GM23338 (cell line): ENCODE measurements at regions not wholly inside any gene's neighbourhood (a gene's known extent, or its start where the extent isn't known, plus 50 kb on each side); places are given as distances from the start of the nearest gene placed in this dataset.

Source experiments
- CREB1 ChIP-seq: fragments of 250-450 bp; sonication (Bioruptor Pico); IDR thresholded peaks from 2 replicates; pipeline ENCODE4 v1.5.0; 2020; ENCODE audit warnings: low read depth, mild to moderate bottlenecking, moderate library complexity
- EZH2 ChIP-seq: fragments of 200-600 bp; sonication (generic); IDR thresholded peaks from one replicate; pipeline ENCODE4 v1.8.0; 2017; ENCODE audit warnings: antibody characterized with exemption, mild to moderate bottlenecking, low read depth; ENCODE audit not compliant: unreplicated experiment
- POLR2AphosphoS5 ChIP-seq: IDR thresholded peaks from 2 replicates; pipeline ENCODE4 v1.6.1; 2016; ENCODE audit warnings: antibody characterized with exemption, low read depth
- TF ChIP-seq, protein P1 (sequence below), 2 experiments: fragments of 200-600 bp in 1 of 2; sonication (generic) in 1 of 2; conservative IDR thresholded peaks; 2 replicates each; pipeline versions ENCODE4 v1.5.1 to v1.6.1; 2016 to 2017; ENCODE audit warnings: antibody characterized with exemption in 2 of 2, low read depth in 2 of 2, mild to moderate bottlenecking in 2 of 2, moderate library complexity in 1 of 2
- TF ChIP-seq, protein P2 (sequence below): IDR thresholded peaks from one replicate; pipeline ENCODE4 v1.6.1; 2018; ENCODE audit warnings: antibody characterized with exemption; ENCODE audit not compliant: unreplicated experiment

GRCh38 chr2:194015751-194016150 lies 1641.3 kb upstream of the SLC39A10 start:
- TF ChIP-seq, protein P1, sequence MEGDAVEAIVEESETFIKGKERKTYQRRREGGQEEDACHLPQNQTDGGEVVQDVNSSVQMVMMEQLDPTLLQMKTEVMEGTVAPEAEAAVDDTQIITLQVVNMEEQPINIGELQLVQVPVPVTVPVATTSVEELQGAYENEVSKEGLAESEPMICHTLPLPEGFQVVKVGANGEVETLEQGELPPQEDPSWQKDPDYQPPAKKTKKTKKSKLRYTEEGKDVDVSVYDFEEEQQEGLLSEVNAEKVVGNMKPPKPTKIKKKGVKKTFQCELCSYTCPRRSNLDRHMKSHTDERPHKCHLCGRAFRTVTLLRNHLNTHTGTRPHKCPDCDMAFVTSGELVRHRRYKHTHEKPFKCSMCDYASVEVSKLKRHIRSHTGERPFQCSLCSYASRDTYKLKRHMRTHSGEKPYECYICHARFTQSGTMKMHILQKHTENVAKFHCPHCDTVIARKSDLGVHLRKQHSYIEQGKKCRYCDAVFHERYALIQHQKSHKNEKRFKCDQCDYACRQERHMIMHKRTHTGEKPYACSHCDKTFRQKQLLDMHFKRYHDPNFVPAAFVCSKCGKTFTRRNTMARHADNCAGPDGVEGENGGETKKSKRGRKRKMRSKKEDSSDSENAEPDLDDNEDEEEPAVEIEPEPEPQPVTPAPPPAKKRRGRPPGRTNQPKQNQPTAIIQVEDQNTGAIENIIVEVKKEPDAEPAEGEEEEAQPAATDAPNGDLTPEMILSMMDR (conservative IDR thresholded peaks at IDR 0.05; ENCODE audit: low read depth in 2 of 2): no peak
- TF ChIP-seq POLR2AphosphoS5 (no peak), CREB1 (CRISPR knock-in tag) (no peak), EZH2 (no peak)
- TF ChIP-seq, protein P2, sequence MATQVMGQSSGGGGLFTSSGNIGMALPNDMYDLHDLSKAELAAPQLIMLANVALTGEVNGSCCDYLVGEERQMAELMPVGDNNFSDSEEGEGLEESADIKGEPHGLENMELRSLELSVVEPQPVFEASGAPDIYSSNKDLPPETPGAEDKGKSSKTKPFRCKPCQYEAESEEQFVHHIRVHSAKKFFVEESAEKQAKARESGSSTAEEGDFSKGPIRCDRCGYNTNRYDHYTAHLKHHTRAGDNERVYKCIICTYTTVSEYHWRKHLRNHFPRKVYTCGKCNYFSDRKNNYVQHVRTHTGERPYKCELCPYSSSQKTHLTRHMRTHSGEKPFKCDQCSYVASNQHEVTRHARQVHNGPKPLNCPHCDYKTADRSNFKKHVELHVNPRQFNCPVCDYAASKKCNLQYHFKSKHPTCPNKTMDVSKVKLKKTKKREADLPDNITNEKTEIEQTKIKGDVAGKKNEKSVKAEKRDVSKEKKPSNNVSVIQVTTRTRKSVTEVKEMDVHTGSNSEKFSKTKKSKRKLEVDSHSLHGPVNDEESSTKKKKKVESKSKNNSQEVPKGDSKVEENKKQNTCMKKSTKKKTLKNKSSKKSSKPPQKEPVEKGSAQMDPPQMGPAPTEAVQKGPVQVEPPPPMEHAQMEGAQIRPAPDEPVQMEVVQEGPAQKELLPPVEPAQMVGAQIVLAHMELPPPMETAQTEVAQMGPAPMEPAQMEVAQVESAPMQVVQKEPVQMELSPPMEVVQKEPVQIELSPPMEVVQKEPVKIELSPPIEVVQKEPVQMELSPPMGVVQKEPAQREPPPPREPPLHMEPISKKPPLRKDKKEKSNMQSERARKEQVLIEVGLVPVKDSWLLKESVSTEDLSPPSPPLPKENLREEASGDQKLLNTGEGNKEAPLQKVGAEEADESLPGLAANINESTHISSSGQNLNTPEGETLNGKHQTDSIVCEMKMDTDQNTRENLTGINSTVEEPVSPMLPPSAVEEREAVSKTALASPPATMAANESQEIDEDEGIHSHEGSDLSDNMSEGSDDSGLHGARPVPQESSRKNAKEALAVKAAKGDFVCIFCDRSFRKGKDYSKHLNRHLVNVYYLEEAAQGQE: no peak
